Brain pericyte (primary cell): ENCODE measurements at regions not wholly inside any gene's neighbourhood (a gene's known extent, or its start where the extent isn't known, plus 50 kb on each side); places are given as distances from the start of the nearest gene placed in this dataset.

Experiments
- DNase-seq: peaks from one replicate; pipeline ENCODE4 v3.0.0-alpha.2; 2012; ENCODE audit warnings: low read depth, low spot score

DNA sequence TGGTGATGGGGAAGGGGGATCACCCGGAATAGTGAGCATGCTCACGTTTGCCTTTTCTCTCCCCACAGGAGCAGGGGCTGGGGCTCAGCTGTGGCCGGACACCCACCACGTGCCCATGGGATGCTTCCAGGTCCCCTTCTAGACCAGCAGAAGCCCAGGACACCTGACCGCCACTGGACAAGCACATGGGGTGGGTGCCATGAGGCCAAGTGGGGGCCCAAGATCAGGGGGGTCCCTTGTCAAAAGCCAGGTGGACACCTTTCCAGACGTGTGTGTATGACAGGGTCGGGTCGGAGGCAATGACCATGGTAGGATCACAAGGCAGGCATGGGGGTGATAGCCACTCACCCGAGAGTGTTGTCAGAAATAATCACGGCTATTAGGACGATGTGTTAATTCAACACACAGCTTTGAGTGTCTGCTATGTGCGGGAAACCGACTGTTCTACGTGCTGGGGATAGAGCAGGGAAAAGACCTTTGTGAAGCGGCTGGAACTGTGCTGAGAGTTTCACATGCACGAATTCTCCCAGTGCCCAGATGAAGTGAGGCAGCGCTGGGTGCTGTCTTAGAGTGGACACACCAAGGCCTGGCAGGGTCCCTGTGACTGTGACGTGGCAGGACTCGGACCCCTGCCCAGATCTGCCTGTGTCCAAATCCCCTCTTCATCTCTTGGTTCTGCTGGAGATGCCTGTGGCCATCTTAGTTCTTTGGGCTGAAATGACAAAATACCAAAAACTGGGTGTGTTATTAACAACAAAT lies 244.7 kb downstream of the NDUFA10 start:
- DNase-seq, result no peak

GRCh38 chr2:239779584-239779983 lies 245.6 kb downstream of the NDUFA10 start:
- no peak for DNase-seq

DNA sequence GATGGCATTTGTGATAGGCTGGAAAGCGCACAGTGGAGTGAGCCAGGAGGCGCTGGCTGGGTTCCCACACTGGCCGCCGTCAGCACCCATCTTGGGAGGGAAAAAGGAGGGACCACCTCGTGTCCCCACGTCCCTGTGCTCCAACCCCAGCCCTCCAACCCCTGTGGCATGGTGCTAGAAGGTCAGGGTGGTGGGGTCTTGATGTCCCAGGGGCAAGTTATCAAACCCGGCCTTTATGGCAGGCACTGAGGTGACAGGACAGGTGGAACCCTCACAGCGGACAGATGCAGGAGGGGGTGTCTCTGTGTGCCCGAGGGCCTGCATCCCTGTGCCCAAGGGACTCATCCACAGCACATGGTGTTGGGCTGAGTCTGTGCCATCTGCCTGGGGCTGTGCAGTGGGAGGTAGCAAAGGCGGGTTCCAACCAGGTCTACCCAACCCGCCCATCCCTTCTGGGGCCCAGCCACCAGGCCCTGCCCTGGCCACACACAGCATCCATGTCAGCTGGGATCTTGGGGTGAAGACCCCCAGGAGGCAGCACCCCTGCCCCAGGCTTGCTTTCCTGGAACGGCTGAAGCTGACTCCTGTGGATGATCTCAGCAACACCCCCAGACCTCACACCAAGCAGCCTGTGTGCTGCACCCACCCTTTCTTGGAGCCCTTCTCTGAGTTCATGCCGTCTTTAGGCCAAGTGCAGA lies 246.1 kb downstream of the NDUFA10 start:
- DNase-seq, result no peak

DNA sequence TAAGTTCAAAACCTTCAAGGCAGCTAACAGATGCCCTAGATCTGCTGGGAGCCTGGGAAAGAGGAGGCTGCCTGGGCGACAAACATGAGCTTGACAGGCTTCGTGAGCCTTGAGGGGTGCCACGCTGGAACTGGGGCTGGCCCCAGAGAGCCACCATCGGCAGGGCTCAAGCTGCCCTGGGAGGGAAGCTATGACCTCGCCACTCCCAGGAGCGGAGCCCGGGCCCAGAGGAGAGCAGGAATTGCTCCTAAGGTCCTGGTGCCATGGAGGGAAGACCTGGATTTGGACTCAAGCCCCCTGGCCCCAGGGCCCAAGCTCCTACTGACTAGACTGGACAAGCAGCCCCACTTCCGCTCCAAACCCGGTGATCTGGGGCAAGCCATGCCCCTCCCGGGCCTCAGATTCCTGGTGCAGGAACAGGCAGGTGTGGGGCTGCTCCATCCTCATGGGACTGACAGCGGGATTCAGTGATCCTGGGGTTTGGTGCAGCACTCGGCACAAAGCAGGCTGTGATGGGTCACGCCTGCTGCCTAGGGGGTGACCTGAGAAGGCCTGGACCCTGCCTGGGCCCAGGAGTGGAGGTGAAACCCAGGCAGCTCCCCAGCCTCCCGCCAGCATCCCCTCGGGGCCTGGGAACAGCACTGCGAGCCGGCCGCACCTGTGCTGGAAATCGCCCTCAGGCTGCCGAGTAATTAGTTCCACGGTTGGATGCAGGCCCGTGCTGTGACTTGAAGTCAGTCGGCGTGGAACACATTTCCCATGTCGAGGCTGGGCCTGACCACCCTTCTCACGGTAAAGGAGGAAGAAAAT lies 246.9 kb downstream of the NDUFA10 start:
- DNase-seq, result no peak

- no peak for DNase-seq
Observed at GRCh38 chr2:239777219-239777618, 247.9 kb downstream of the NDUFA10 start.

DNA sequence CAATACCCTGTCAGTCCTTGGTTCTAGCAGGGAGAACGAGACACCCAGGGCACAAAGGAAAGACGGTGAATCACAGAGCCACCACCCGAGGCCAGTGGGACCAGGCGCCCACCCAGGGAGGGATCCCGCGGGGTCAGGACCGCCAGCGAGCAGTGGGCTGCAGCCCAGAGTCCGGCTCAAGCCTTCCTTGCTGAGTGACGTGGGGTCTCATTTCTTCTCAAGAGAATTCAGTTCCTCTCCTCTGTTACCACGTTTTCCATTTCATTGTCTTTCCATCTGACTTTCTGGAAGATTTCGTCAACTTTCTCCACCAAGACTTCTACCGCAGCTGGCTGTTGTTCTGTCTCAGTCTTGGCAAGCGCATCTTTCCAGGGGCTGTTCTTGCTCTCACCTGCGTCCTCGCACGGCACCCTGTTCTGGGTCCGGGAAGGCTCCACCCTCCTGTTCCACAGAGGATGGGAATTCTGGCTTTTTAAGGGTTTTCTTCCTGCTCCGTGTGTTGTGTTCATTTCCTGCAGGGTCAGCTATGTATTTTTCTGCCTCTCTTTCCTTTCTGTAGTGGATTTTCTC lies 248.6 kb downstream of the NDUFA10 start:
- no peak for DNase-seq

DNA sequence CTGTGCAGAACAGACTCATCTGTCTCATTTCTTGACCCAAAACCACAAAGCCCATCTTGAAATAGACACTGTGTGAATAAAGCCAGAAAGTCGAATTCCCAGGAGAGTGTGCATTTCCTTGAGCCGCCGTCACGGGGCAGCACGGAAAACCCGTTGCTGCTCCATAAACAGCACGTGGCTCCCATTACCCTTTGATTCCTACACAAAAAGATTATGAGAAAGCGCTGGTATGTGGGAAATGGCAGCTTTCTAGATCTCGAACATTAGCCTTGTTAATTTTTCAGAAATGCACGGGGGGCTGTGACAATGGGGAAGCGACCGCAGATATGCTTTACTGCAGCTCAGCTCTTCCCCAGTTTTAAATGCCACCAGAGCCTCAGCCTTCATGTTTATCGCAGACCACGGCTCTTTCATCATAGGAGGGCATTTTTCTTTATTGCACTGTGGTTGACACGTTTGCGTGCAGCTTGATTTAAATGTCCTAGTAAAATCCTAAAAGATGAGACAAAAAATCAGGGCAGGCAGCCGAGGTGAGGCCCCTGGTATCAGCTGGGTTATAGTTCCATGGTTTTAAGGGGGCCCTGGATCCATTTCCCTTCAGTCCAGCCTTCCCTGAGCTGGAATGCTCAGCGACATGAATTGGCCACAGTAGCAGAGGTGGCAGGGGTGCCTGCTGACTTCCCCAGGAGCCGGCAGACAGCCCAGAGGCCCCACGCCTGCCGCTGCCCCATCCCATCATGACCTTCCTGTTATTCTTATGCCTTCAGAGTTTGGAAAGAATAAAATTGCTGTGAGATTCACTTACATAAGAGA lies 249.3 kb downstream of the NDUFA10 start:
- no peak for DNase-seq

DNA sequence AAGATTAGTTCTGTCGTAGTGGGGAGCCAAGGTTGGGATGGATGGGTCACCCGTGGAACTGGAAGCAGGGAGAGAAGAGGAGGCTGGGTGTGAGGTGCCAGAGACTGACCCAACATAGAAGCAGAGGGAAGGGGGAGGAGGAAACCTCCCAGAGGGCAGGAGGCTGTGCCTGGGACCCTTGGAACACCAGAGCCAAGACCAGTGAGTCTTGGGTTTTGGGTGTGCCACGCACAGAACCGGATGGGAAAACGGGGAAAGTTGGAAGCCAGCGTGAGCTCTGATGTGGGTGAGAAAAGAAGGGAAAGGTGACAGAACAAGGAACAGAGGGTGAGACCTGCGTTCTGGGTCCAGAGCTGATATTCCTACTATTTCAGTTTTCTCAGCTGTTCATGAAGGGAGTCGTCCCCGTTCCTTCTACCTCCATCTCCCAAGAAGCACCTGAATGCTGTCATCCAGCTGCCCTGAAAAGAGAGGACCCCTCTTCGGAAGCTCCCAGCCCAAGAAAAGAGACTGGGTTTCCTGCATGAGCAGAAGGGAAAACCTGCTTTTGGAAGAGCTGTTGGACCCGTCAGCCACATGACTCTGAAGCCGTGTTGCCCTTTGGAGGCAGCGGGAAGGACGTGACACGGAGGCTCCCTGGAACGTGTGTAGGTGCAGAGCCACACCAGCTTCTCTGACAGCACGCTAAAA lies 250.1 kb downstream of the NDUFA10 start:
- DNase-seq, result no peak

DNA sequence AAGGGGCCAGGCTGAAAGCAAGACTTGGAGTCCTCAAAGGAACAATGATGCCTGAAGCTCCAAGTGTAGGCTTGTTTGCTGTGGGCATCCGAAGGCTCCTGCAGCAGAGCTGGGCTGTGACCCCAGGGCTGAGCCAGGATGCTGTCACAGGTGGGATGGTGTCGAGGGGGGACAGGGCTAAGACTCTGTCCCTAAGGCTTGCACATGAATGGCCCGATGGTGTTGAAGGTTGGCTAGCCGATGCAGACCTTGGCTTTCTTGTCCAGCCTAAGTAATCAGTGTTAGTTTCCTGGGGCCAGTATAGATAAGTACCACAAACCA lies 251.0 kb downstream of the NDUFA10 start:
- DNase-seq, result no peak

GRCh38 chr2:239773228-239774141 lies 251.7 kb downstream of the NDUFA10 start:
- no peak for DNase-seq

GRCh38 chr2:239772721-239773120 lies 252.4 kb downstream of the NDUFA10 start:
- no peak for DNase-seq

GRCh38 chr2:239770246-239770639 lies 254.9 kb downstream of the NDUFA10 start:
- DNase-seq, result no peak

DNA sequence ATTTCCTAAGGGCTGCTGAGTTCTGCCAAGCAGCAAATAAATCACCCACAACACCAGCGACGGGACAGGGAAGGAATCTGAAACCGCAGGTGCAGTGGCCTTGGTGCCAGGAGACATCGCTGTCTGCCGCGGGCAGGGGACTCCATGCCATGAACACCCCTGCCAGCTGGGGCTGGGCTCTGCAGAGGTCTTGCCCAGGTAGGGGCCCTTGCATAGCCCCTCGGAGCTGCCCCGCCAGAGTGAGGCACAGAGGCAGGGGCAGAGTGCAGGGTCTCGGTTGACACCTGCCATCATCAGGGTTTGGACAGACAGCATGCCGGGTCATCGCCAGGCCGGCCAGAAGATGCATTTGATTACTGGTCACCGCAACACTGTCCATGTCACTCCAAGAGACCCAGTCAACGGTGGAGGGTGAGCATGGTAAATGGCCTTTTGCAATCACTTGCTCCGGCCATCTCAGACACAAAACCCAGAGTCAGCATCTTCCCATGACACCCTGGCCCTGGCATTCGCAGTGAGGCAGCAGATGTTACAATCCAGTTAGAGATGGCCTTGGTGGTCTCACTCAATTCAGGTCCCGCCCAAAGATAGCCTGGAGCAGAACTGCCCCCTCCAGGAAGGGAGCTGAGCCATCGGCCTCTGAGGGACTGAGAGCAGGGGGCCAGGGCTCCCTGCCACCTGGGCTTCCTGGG lies 255.4 kb downstream of the NDUFA10 start:
- DNase-seq, result no peak

GRCh38 chr2:239768907-239769553 lies 256.1 kb downstream of the NDUFA10 start:
- no peak for DNase-seq

- DNase-seq, result no peak
Observed at GRCh38 chr2:239768031-239768790, 256.9 kb downstream of the NDUFA10 start.

- no peak for DNase-seq
Observed at GRCh38 chr2:239767021-239767905, 257.9 kb downstream of the NDUFA10 start.

DNA sequence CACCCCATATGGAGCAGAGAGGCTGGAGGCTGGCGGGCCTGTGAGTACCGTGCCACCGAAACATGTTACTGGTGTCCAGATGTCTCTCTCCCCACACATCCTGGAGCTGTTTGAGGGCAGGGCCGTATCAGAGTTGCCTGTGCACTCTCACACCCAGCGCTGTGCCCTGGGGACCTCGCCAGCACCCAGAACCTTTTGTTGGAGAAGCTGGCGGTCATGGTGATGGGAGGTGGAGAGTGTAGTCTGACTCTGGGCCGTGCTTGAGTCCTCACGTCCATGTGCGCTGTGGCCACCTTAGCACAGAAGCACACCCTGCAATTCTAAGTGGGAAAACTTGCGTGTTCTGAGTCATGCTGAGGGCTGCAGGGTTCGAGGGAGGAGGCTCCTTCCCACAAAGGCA lies 259.2 kb downstream of the NDUFA10 start:
- DNase-seq, result no peak
